ENCODE measurements at regions not wholly inside any gene's neighbourhood (a gene's known extent, or its start where the extent isn't known, plus 50 kb on each side); places are given as distances from the start of the nearest gene placed in this dataset.

GRCh38 chr10:64598600-64598999 is 1077.4 kb downstream of the REEP3 start:
- H3K27ac Mint-ChIP-seq = no peak overlapping the region
- no peaks in the 10 kb centered on the region for H3K4me1 Mint-ChIP-seq (ENCODE audit: low read depth in 2 of 2)
- no peak overlapping the region for H3K4me3 Mint-ChIP-seq
- DNase-seq (ENCODE audit: low spot score) (no peak), ATAC-seq (no peak)
- no peaks in the 10 kb centered on the region for H3K27me3 Mint-ChIP-seq
- peaks cover 6% of the 10 kb centered on the region for H3K36me3 Mint-ChIP-seq
- H3K9me3 Mint-ChIP-seq = peaks cover 8% of the 10 kb centered on the region

- ATAC-seq (no peak), DNase-seq (ENCODE audit: low spot score) (no peak)
- Mint-ChIP-seq H3K36me3 (peaks cover 6% of the 10 kb centered on the region), H3K27ac (no peak overlapping the region), H3K4me1 (ENCODE audit: low read depth in 2 of 2) (no peaks in the 10 kb centered on the region), H3K9me3 (peaks cover 15% of the 10 kb centered on the region), H3K27me3 (no peaks in the 10 kb centered on the region), H3K4me3 (no peak overlapping the region)
Observed at GRCh38 chr10:64601298-64601697, 1080.1 kb downstream of the REEP3 start.

- no peak overlapping the region for H3K27ac Mint-ChIP-seq
- H3K4me3 Mint-ChIP-seq = no peak overlapping the region
- peaks cover 11% of the 10 kb centered on the region for H3K9me3 Mint-ChIP-seq
- H3K27me3 Mint-ChIP-seq = no peaks in the 10 kb centered on the region
- no peak for ATAC-seq
- no peak for DNase-seq (ENCODE audit: low spot score)
- H3K4me1 Mint-ChIP-seq (ENCODE audit: low read depth in 2 of 2) = no peaks in the 10 kb centered on the region
- H3K36me3 Mint-ChIP-seq = peaks cover 5% of the 10 kb centered on the region
Observed at GRCh38 chr10:64617085-64617484, 1095.9 kb downstream of the REEP3 start.

GRCh38 chr10:64619102-64619501 is 1097.9 kb downstream of the REEP3 start:
- peaks cover 5% of the 10 kb centered on the region for H3K36me3 Mint-ChIP-seq
- H3K4me3 Mint-ChIP-seq = no peak overlapping the region
- ATAC-seq (no peak), DNase-seq (ENCODE audit: low spot score) (no peak)
- H3K4me1 Mint-ChIP-seq (ENCODE audit: low read depth in 2 of 2) = no peaks in the 10 kb centered on the region
- H3K27me3 Mint-ChIP-seq = no peaks in the 10 kb centered on the region
- H3K9me3 Mint-ChIP-seq = peaks cover 11% of the 10 kb centered on the region
- no peak overlapping the region for H3K27ac Mint-ChIP-seq

DNA sequence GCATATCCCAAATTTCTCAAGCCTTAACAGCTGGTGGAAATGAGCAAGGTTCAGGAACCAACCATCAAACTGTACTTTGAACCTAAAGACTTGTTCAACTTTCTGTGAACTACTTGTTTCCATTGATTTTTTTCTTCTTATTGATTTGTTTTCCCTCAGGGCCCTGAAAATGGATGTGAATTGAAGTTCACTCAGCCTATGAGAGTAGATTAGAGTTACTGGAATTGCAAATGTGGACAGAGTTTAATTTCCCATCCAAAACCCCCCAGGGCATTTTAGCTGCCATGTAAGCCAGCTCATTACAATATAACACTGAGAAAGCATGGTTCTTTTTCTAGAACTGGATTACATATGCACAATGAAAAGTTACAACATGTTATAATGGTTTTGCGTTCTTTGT is 1105.7 kb downstream of the REEP3 start:
- Mint-ChIP-seq H3K9me3 (no peaks in the 10 kb centered on the region), H3K27ac (no peak overlapping the region), H3K36me3 (no peaks in the 10 kb centered on the region), H3K4me3 (no peak overlapping the region), H3K4me1 (ENCODE audit: low read depth in 2 of 2) (no peaks in the 10 kb centered on the region), H3K27me3 (no peaks in the 10 kb centered on the region)
- no peak for DNase-seq (ENCODE audit: low spot score)
- ATAC-seq = no peak

GRCh38 chr10:64630534-64630933 is 1109.3 kb downstream of the REEP3 start:
- Mint-ChIP-seq H3K36me3 (no peaks in the 10 kb centered on the region), H3K27ac (no peak overlapping the region), H3K27me3 (no peaks in the 10 kb centered on the region), H3K4me3 (no peak overlapping the region), H3K4me1 (ENCODE audit: low read depth in 2 of 2) (no peaks in the 10 kb centered on the region), H3K9me3 (no peaks in the 10 kb centered on the region)
- ATAC-seq = no peak
- DNase-seq (ENCODE audit: low spot score) = no peak

DNA sequence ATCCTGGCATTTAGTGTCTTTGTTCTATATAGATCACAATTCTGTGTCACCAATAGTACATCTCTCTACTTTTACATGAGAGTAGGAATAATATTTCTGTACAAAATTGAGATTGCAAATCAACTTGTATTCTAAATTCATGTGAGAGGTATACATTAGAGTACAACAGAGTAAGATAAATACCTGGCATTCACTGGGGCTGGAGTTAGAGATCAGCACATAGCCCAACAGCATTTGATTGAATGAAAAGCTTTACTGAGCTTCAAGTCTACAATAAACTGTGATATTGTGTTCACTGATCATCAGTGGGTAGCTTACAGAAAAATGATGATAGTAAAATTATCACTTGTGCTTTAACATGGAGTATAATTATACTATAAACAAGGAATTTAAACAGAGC is 1114.7 kb downstream of the REEP3 start:
- no peak for ATAC-seq
- Mint-ChIP-seq H3K4me3 (no peak overlapping the region), H3K27ac (no peak overlapping the region), H3K27me3 (no peaks in the 10 kb centered on the region), H3K9me3 (no peaks in the 10 kb centered on the region), H3K4me1 (ENCODE audit: low read depth in 2 of 2) (no peaks in the 10 kb centered on the region), H3K36me3 (no peaks in the 10 kb centered on the region)
- DNase-seq (ENCODE audit: low spot score) = no peak

- no peaks in the 10 kb centered on the region for H3K36me3 Mint-ChIP-seq
- H3K9me3 Mint-ChIP-seq = no peaks in the 10 kb centered on the region
- ATAC-seq (no peak), DNase-seq (ENCODE audit: low spot score) (no peak)
- no peaks in the 10 kb centered on the region for H3K27me3 Mint-ChIP-seq
- H3K4me3 Mint-ChIP-seq = no peak overlapping the region
- no peaks in the 10 kb centered on the region for H3K4me1 Mint-ChIP-seq (ENCODE audit: low read depth in 2 of 2)
- H3K27ac Mint-ChIP-seq = no peak overlapping the region
Observed at GRCh38 chr10:64636461-64636860, 1115.3 kb downstream of the REEP3 start.

- no peak overlapping the region for H3K27ac Mint-ChIP-seq
- ATAC-seq (no peak), DNase-seq (ENCODE audit: low spot score) (no peak)
- peaks cover 4% of the 10 kb centered on the region for H3K9me3 Mint-ChIP-seq
- no peaks in the 10 kb centered on the region for H3K36me3 Mint-ChIP-seq
- no peaks in the 10 kb centered on the region for H3K4me1 Mint-ChIP-seq (ENCODE audit: low read depth in 2 of 2)
- H3K27me3 Mint-ChIP-seq = no peaks in the 10 kb centered on the region
- no peak overlapping the region for H3K4me3 Mint-ChIP-seq
Observed at GRCh38 chr10:64637939-64638338, 1116.7 kb downstream of the REEP3 start.

DNA sequence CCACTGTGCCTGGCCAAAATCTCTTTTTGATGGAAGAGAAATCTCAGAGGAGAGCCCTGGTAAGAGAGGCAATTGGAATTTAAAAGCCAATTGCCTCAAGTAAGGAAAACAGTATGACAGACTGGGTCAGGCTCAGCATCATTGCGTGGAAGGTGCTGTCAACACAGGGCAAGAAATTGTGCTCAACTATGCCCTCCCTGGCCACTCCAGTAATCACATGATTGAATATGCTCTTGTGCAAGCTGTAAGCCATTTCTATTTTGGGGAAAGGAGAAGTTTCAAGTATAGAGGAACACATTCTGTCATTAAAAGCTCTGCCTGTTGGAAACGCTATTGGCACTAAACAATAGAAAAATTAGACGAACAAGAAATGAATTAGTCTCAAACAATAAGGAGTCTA is 1127.7 kb downstream of the REEP3 start:
- peaks cover 13% of the 10 kb centered on the region for H3K9me3 Mint-ChIP-seq
- H3K4me3 Mint-ChIP-seq = no peak overlapping the region
- H3K27ac Mint-ChIP-seq = no peak overlapping the region
- no peaks in the 10 kb centered on the region for H3K36me3 Mint-ChIP-seq
- no peaks in the 10 kb centered on the region for H3K27me3 Mint-ChIP-seq
- DNase-seq (ENCODE audit: low spot score) (no peak), ATAC-seq (no peak)
- H3K4me1 Mint-ChIP-seq (ENCODE audit: low read depth in 2 of 2) = no peaks in the 10 kb centered on the region

DNA sequence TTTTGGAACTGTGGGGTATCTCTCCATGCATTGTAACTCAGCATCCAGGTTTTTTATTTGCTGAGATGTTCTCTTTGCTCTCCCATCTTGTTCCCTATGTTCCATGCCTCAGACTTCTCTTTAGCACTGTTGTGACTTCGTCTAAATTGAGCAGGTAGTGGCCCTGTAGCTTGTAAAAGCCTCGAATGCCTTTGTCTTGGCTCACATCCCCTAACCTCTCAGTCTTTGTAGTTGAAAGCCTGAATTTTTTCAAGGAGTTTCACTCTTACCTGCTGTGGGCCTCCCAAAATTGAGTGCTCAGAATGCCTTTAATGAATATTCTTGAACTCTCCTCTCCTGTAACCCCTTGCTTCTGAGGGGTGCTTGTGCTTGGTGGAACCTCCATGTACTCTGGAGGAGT is 1137.3 kb downstream of the REEP3 start:
- Mint-ChIP-seq H3K9me3 (peaks cover 25% of the 10 kb centered on the region), H3K27ac (no peak overlapping the region), H3K4me3 (no peak overlapping the region), H3K4me1 (ENCODE audit: low read depth in 2 of 2) (no peaks in the 10 kb centered on the region), H3K27me3 (no peaks in the 10 kb centered on the region), H3K36me3 (peaks cover 12% of the 10 kb centered on the region)
- no peak for ATAC-seq
- DNase-seq (ENCODE audit: low spot score) = no peak

DNA sequence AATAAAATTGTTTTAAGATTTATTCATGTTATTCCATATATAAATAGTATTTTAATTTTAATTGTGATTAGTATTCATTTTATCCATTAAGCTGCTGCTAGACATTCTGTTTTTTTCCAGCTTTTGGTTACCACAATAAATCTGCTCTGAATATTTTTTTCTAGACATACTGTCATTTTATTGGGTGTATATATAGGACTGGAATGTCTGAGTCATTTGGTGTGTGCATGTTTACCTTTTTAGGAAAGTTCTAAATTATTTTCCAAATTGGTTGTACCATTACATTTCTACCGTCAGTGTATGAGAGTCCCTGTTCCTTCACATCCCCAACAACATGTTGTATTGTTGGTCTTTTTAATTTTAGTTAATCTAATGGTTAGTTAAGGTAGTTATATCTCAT is 1138.1 kb downstream of the REEP3 start:
- no peak overlapping the region for H3K27ac Mint-ChIP-seq
- no peaks in the 10 kb centered on the region for H3K4me1 Mint-ChIP-seq (ENCODE audit: low read depth in 2 of 2)
- H3K4me3 Mint-ChIP-seq = no peak overlapping the region
- DNase-seq (ENCODE audit: low spot score) (no peak), ATAC-seq (no peak)
- peaks cover 28% of the 10 kb centered on the region for H3K9me3 Mint-ChIP-seq
- peaks cover 14% of the 10 kb centered on the region for H3K36me3 Mint-ChIP-seq
- no peaks in the 10 kb centered on the region for H3K27me3 Mint-ChIP-seq

GRCh38 chr10:64682043-64682442 is 1160.8 kb downstream of the REEP3 start:
- Mint-ChIP-seq H3K27ac (no peak overlapping the region), H3K27me3 (no peaks in the 10 kb centered on the region), H3K9me3 (peaks cover 13% of the 10 kb centered on the region), H3K4me1 (ENCODE audit: low read depth in 2 of 2) (no peaks in the 10 kb centered on the region), H3K36me3 (peaks cover 6% of the 10 kb centered on the region), H3K4me3 (no peak overlapping the region)
- ATAC-seq (no peak), DNase-seq (ENCODE audit: low spot score) (no peak)

DNA sequence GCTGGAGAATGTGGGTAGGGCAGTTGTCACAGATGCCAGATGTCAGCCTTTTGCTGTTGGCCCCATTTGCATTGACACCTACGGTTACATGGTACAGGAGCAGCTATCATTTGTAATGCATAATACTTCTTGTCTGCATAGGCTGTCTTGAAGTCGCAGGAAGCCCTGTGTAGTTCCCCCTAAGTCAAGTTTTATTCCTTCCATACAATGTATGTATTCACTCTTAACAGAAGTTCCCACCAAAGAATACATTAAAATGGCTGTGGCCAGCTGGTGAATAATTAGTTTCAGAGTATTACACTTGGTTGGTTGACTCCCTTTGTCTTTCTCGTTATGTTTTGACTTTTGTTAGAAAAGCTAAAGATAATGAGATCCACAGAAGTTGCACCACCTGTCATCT is 1169.0 kb downstream of the REEP3 start:
- peaks cover 7% of the 10 kb centered on the region for H3K9me3 Mint-ChIP-seq
- no peaks in the 10 kb centered on the region for H3K36me3 Mint-ChIP-seq
- ATAC-seq = no peak
- H3K27me3 Mint-ChIP-seq = no peaks in the 10 kb centered on the region
- DNase-seq (ENCODE audit: low spot score) = no peak
- H3K4me3 Mint-ChIP-seq = no peak overlapping the region
- no peak overlapping the region for H3K27ac Mint-ChIP-seq
- no peaks in the 10 kb centered on the region for H3K4me1 Mint-ChIP-seq (ENCODE audit: low read depth in 2 of 2)

DNA sequence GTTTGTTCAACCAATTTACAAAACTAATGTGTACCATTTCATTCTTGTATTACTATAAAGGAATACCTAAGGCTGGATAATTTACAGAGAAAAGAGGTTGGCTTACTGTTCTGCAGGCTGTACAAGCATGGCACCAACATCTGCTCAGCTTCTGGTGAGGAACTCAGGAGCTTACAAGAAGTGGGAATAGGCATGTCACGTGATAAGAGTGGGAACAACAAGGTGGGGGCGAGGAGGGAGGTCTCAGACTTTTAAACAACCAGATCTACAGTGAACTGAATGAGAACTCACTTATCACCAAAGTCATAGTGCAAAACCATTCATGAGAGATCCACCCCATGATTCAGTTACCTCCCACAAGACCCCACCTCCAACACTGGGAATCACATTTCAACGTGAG is 1178.0 kb downstream of the REEP3 start:
- H3K27me3 Mint-ChIP-seq = no peaks in the 10 kb centered on the region
- no peak for ATAC-seq
- H3K4me1 Mint-ChIP-seq (ENCODE audit: low read depth in 2 of 2) = no peaks in the 10 kb centered on the region
- DNase-seq (ENCODE audit: low spot score) = no peak
- no peak overlapping the region for H3K27ac Mint-ChIP-seq
- no peaks in the 10 kb centered on the region for H3K36me3 Mint-ChIP-seq
- no peak overlapping the region for H3K4me3 Mint-ChIP-seq
- peaks cover 22% of the 10 kb centered on the region for H3K9me3 Mint-ChIP-seq

Measured in natural killer cell treated with Interleukin-12 subunit alpha and Interleukin-12 subunit beta and Interleukin-15 and Interleukin-18, amount 100 ng/mL, for 72 hours (primary cell).